ENCODE measurements at regions not wholly inside any gene's neighbourhood (a gene's known extent, or its start where the extent isn't known, plus 50 kb on each side); places are given as distances from the start of the nearest gene placed in this dataset.
A peak's percentile ranks its signal among the peaks of the same experiment; 100 is the strongest.

DNA sequence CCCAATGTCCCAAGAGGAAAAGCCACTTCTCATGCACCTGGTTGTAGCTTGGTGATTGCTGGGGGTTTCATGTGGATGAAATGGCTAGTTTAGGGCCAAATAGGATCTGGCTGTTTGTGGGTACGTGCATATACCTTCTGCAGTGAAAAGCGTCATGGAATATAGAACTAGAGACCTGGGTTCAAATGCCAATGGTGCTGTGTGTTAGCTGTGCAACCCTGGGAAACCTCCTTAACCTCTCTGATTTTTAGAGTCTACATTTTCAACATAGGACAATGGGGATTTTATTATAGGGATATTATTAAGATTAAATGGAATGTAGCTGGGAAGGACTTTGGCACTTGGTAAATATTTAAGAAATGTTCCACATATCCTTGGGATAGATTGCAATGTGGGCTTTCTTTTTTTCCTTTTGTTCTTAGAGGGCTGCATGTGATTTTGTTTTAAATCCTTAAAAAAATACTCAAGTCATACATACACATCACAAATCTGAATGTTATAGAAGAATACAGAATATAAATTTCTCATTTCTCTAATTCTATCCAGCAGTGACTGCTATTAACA lies 112.6 kb upstream of the E2F8 start:
- CTCF ChIA-PET (ENCODE audit: partially characterized antibody), result interaction anchor here (0.8 to 1.7 kb wide), 3 partner anchors 11 to 93 kb away, joined by 3 to 5 read pairs (median 4); no protein-coding TSS in a partner anchor
- Histone ChIP-seq H3K27me3 (replicated peaks in 1 of 4; ENCODE audit: control insufficient read depth in 3 of 4, extremely low read depth in 1 of 4, insufficient read depth in 3 of 4, low read length in 3 of 4) (peaks cover 0 to 4% (median 2%) of the 10 kb centered on the region in 4 experiments; a peak in 3 of 7 replicates), H3K27ac (ENCODE audit: low read depth, low read length) (no peak overlapping the region), H3K14ac (ENCODE audit: insufficient read length) (no peak overlapping the region), H3K56ac (replicated peaks; ENCODE audit: insufficient read length, low read depth, low read length) (no peak overlapping the region), H2BK5ac (ENCODE audit: low read depth, low read length) (no peak overlapping the region), H4K91ac (replicated peaks; ENCODE audit: insufficient read length, low read length) (no peak overlapping the region), H3K36me3 (ENCODE audit: control insufficient read depth in 2 of 4, insufficient read depth in 4 of 4, low read length in 3 of 4) (no peaks in the 10 kb centered on the region), H2AK5ac (ENCODE audit: low read depth, low read length) (no peak overlapping the region), H2BK15ac (ENCODE audit: low read length) (no peak overlapping the region), H3K4me1 (replicated peaks in 1 of 4; ENCODE audit: control insufficient read depth in 3 of 4, insufficient read depth in 4 of 4, low read length in 3 of 4) (no peaks in the 10 kb centered on the region; a peak in 1 of 7 replicates), H4K5ac (ENCODE audit: insufficient read length, low read depth, low read length) (no peak overlapping the region), H2BK120ac (replicated peaks; ENCODE audit: low read depth, low read length) (no peak overlapping the region), H2AFZ (ENCODE audit: low read length) (no peak overlapping the region), H3K23me2 (ENCODE audit: low read depth, low read length) (no peaks in the 10 kb centered on the region), H3K4me2 (ENCODE audit: insufficient read depth in 1 of 2, low read depth in 2 of 2, low read length in 2 of 2) (no peak overlapping the region), H4K8ac (ENCODE audit: extremely low read depth, insufficient read depth, low read length) (no peak overlapping the region), H3K79me2 (ENCODE audit: control insufficient read depth in 1 of 2, insufficient read depth in 2 of 2, low read length in 2 of 2) (no peaks in the 10 kb centered on the region), H3K9ac (replicated peaks in 1 of 4; ENCODE audit: extremely low read depth in 1 of 4, low read depth in 3 of 4, low read length in 3 of 4) (no peak overlapping the region), H3K9me3 (ENCODE audit: insufficient read depth in 2 of 2, low read depth in 1 of 2, low read length in 1 of 2) (no peaks in the 10 kb centered on the region), H4K20me1 (replicated peaks in 1 of 2; ENCODE audit: control insufficient read depth in 1 of 2, insufficient read depth in 2 of 2, low read length in 2 of 2) (no peaks in the 10 kb centered on the region), H3K4me3 (ENCODE audit: extremely low read depth in 1 of 4, insufficient read depth in 2 of 4, low read depth in 3 of 4, low read length in 4 of 4) (no peak overlapping the region), H3K18ac (ENCODE audit: extremely low read depth, low read length) (no peak overlapping the region), H3K23ac (ENCODE audit: insufficient read length) (no peak overlapping the region), H2BK12ac (ENCODE audit: low read depth, low read length) (no peak overlapping the region), H2BK20ac (ENCODE audit: low read length) (no peak overlapping the region), H3K4ac (replicated peaks; ENCODE audit: insufficient read length, low read depth, low read length) (no peak overlapping the region), H3K79me1 (ENCODE audit: low read depth, low read length) (no peaks in the 10 kb centered on the region)
- POLR2A ChIA-PET (ENCODE audit: partially characterized antibody), result no interaction called here
- FAIRE-seq (no peak), DNase-seq (ENCODE audit: low read depth in 1 of 2, low spot score in 2 of 2) (no peak)
- WGBS, 2 experiments (ENCODE audit: extremely low coverage in 1 of 2, insufficient coverage in 1 of 2, insufficient read length in 1 of 2, insufficient replicate concordance in 2 of 2, low coverage in 1 of 2, low lambda C conversion rate in 2 of 2, missing lambda C conversion rate in 1 of 2), result 84% methylated on average over 2 of the region's 2 CpGs; no CpG with 5 or more reads in 1 of the 2 experiments
- peak; percentile 86 for TF ChIP-seq KDM1A (IDR thresholded peaks at IDR 0.05; ENCODE audit: borderline replicate concordance, low read length)
- TF ChIP-seq MAFK (IDR thresholded peaks at IDR 0.05; ENCODE audit: low read depth, low read length), result no peak
